SK-N-SH treated with all-trans-retinoic acid at 6 μM for 48 hours (cell line): ENCODE measurements at regions not wholly inside any gene's neighbourhood (a gene's known extent, or its start where the extent isn't known, plus 50 kb on each side); places are given as distances from the start of the nearest gene placed in this dataset.

Experiments used
- ATAC-seq: fragments of 200-7000 bp; cut with Tn5 transposase; 3 replicates; pipeline ENCODE4 v1.9.1; 2020; ENCODE audit warnings: mild to moderate bottlenecking, moderate library complexity
- ARNTL ChIP-seq: fragments of 450-650 bp; formaldehyde crosslinking; IDR thresholded peaks from 2 replicates; pipeline ENCODE4 v1.5.0; 2020; ENCODE audit warnings: low read depth, mild to moderate bottlenecking, moderate library complexity, borderline replicate concordance
- BACH2 ChIP-seq: fragments of 250-450 bp; sonication (Bioruptor Pico); IDR thresholded peaks from 2 replicates; pipeline ENCODE4 v1.9.0; 2021; ENCODE audit warnings: mild to moderate bottlenecking, borderline replicate concordance
- CREB5 ChIP-seq: fragments of 250-450 bp; sonication (Bioruptor Pico); IDR thresholded peaks from 2 replicates; pipeline ENCODE4 v1.5.1; 2020; ENCODE audit warnings: low read depth, mild to moderate bottlenecking, moderate library complexity
- CSDC2 ChIP-seq: fragments of 250-450 bp; sonication (Bioruptor Pico); IDR thresholded peaks from 2 replicates; pipeline ENCODE4 v1.5.0; 2020; ENCODE audit warnings: mild to moderate bottlenecking, moderate library complexity
- CSRNP3 ChIP-seq: fragments of 250-450 bp; sonication (Bioruptor Pico); IDR thresholded peaks from 2 replicates; pipeline ENCODE4 v1.5.1; 2021; ENCODE audit warnings: mild to moderate bottlenecking, moderate library complexity
- ESRRG ChIP-seq: fragments of 250-450 bp; sonication (Bioruptor Pico); IDR thresholded peaks from 2 replicates; pipeline ENCODE4 v1.6.1; 2021; ENCODE audit warnings: mild to moderate bottlenecking
- GLIS3 ChIP-seq: fragments of 250-450 bp; sonication (Bioruptor Pico); IDR thresholded peaks from 2 replicates; pipeline ENCODE4 v1.5.0; 2020; ENCODE audit warnings: mild to moderate bottlenecking, moderate library complexity
- OSR1 ChIP-seq: fragments of 250-450 bp; sonication (Bioruptor Pico); IDR thresholded peaks from 2 replicates; pipeline ENCODE4 v1.8.0; 2022; ENCODE audit warnings: moderate library complexity, mild to moderate bottlenecking, inconsistent platforms
- PATZ1 ChIP-seq: fragments of 250-450 bp; sonication (Bioruptor Pico); IDR thresholded peaks from 2 replicates; pipeline ENCODE4 v1.8.0; 2020; ENCODE audit warnings: mild to moderate bottlenecking, moderate library complexity, borderline replicate concordance
- PPARA ChIP-seq: fragments of 250-450 bp; sonication (Bioruptor Pico); IDR thresholded peaks from 2 replicates; pipeline ENCODE4 v1.5.0; 2020; ENCODE audit warnings: mild to moderate bottlenecking, borderline replicate concordance
- RARB ChIP-seq: fragments of 250-450 bp; sonication (Bioruptor Pico); IDR thresholded peaks from 2 replicates; pipeline ENCODE4 v1.8.0; 2021; ENCODE audit warnings: mild to moderate bottlenecking, moderate library complexity
- SNAI2 ChIP-seq: fragments of 250-450 bp; sonication (Bioruptor Pico); IDR thresholded peaks from 2 replicates; pipeline ENCODE4 v1.5.0; 2020; ENCODE audit warnings: mild to moderate bottlenecking, moderate library complexity
- TCF4 ChIP-seq: fragments of 250-450 bp; sonication (Bioruptor Pico); IDR thresholded peaks from 2 replicates; pipeline ENCODE4 v1.8.0; 2021; ENCODE audit warnings: mild to moderate bottlenecking, moderate library complexity, borderline replicate concordance
- TOX ChIP-seq: fragments of 250-450 bp; sonication (Bioruptor Pico); IDR thresholded peaks from 2 replicates; pipeline ENCODE4 v1.8.0; 2021; ENCODE audit warnings: mild to moderate bottlenecking, moderate library complexity, borderline replicate concordance
- ZC3H10 ChIP-seq: fragments of 250-450 bp; sonication (Bioruptor Pico); IDR thresholded peaks from 2 replicates; pipeline ENCODE4 v1.5.1; 2021; ENCODE audit warnings: mild to moderate bottlenecking, moderate library complexity
- ZFP3 ChIP-seq: fragments of 250-450 bp; sonication (Bioruptor Pico); IDR thresholded peaks from 2 replicates; pipeline ENCODE4 v1.5.0; 2020; ENCODE audit warnings: mild to moderate bottlenecking, moderate library complexity
- ZFP30 ChIP-seq: fragments of 450-650 bp; formaldehyde crosslinking; IDR thresholded peaks from 2 replicates; pipeline ENCODE4 v1.5.0; 2022; ENCODE audit warnings: mild to moderate bottlenecking, moderate library complexity
- ZNF70 ChIP-seq: fragments of 450-650 bp; formaldehyde crosslinking; IDR thresholded peaks from 2 replicates; pipeline ENCODE4 v1.5.0; 2020; ENCODE audit warnings: mild to moderate bottlenecking, moderate library complexity
- ZNF8 ChIP-seq: fragments of 450-650 bp; formaldehyde crosslinking; IDR thresholded peaks from 2 replicates; pipeline ENCODE4 v1.5.0; 2020; ENCODE audit warnings: mild to moderate bottlenecking, moderate library complexity

- TF ChIP-seq ZNF70 (CRISPR knock-in tag) = no peak
- TF ChIP-seq, all 23 proteins: peak for 0
- ATAC-seq = no peak
Measured at GRCh38 chr6:12578097-12578496, 138.5 kb upstream of the PHACTR1 start.

GRCh38 chr6:12578751-12579150 is 137.8 kb upstream of the PHACTR1 start:
- no peak for ATAC-seq
- TF ChIP-seq ZNF8 (CRISPR knock-in tag) = no peak
- TF ChIP-seq ARNTL (CRISPR knock-in tag) = no peak
- no peak for TF ChIP-seq GLIS3 (CRISPR knock-in tag)
- no peak for TF ChIP-seq CSRNP3
- TF ChIP-seq CSDC2 (CRISPR knock-in tag) = no peak
- no peak for TF ChIP-seq TOX (CRISPR knock-in tag)

GRCh38 chr6:12580290-12580689 is 136.3 kb upstream of the PHACTR1 start:
- ATAC-seq = no peak
- TF ChIP-seq RARB (CRISPR knock-in tag) (no peak), ESRRG (no peak), ZFP3 (CRISPR knock-in tag) (no peak), ZFP30 (CRISPR knock-in tag) (no peak), OSR1 (CRISPR knock-in tag) (no peak), ZNF70 (CRISPR knock-in tag) (no peak), PPARA (CRISPR knock-in tag) (no peak), TOX (CRISPR knock-in tag) (no peak), TCF4 (CRISPR knock-in tag) (no peak), ZC3H10 (CRISPR knock-in tag) (no peak), PATZ1 (CRISPR knock-in tag) (no peak)

- TF ChIP-seq ZC3H10 (CRISPR knock-in tag) = no peak
- ATAC-seq = no peak
Measured at GRCh38 chr6:12582421-12583110, 134.0 kb upstream of the PHACTR1 start.

- no peak for ATAC-seq
- no peak for TF ChIP-seq TOX (CRISPR knock-in tag)
- no peak for TF ChIP-seq ZFP30 (CRISPR knock-in tag)
- TF ChIP-seq ZC3H10 (CRISPR knock-in tag) = no peak
- TF ChIP-seq RARB (CRISPR knock-in tag) = no peak
- no peak for TF ChIP-seq BACH2 (CRISPR knock-in tag)
Measured at GRCh38 chr6:12584631-12585405, 131.7 kb upstream of the PHACTR1 start.

- ATAC-seq = no peak
- no peak for TF ChIP-seq ZNF70 (CRISPR knock-in tag)
- TF ChIP-seq ZFP3 (CRISPR knock-in tag) = no peak
- no peak for TF ChIP-seq OSR1 (CRISPR knock-in tag)
- no peak for TF ChIP-seq SNAI2
- TF ChIP-seq CREB5 (CRISPR knock-in tag) = no peak
- no peak for TF ChIP-seq RARB (CRISPR knock-in tag)
- TF ChIP-seq BACH2 (CRISPR knock-in tag) = no peak
Measured at GRCh38 chr6:12585497-12585958, 131.0 kb upstream of the PHACTR1 start.
